CD4-positive, alpha-beta memory T cell (primary cell): ENCODE measurements at regions not wholly inside any gene's neighbourhood (a gene's known extent, or its start where the extent isn't known, plus 50 kb on each side); places are given as distances from the start of the nearest gene placed in this dataset.

Source experiments
- CTCF ChIA-PET: fragments of 350-600 bp; sonication (Branson Sonifier 250); formaldehyde crosslinking; loops from one replicate; lab custom pipeline; 2021; ENCODE audit warnings: inconsistent platforms; ENCODE audit not compliant: partially characterized antibody; lab: Charles Lee
- POLR2A ChIA-PET: fragments of 350-600 bp; sonication (Branson Sonifier 250); formaldehyde crosslinking; loops from one replicate; lab custom pipeline; 2021; ENCODE audit not compliant: partially characterized antibody; lab: Charles Lee
- DNase-seq, 5 donors: peaks; one replicate each; pipeline versions ENCODE4 v3.0.0 to v3.0.0-alpha.2; 2020 to 2022; ENCODE audit warnings: mixed read lengths in 1 of 5
- H3K27ac ChIP-seq: one replicate; pipeline ENCODE4 v1.7.0; 2013; ENCODE audit warnings: low read depth, low read length
- H3K27me3 ChIP-seq: 2 replicates; pipeline ENCODE4 v1.7.0; 2013; ENCODE audit warnings: mild to moderate bottlenecking, low read length, moderate library complexity; ENCODE audit not compliant: insufficient read depth
- H3K36me3 ChIP-seq: 2 replicates; pipeline ENCODE4 v1.7.0; 2013; ENCODE audit warnings: mild to moderate bottlenecking, low read length, moderate library complexity; ENCODE audit not compliant: insufficient read depth
- H3K4me1 ChIP-seq: 2 replicates; pipeline ENCODE4 v1.7.0; 2013; ENCODE audit warnings: mild to moderate bottlenecking, low read length, moderate library complexity; ENCODE audit not compliant: insufficient read depth
- H3K4me3 ChIP-seq, 2 donors: one replicate each; pipeline ENCODE4 v1.7.0; 2013; ENCODE audit warnings: low read length in 2 of 2, mild to moderate bottlenecking in 1 of 2
- H3K9me3 ChIP-seq, 2 donors: one replicate each; pipeline ENCODE4 v1.7.0; 2013; ENCODE audit warnings: low read length in 2 of 2, control low read depth in 1 of 2; ENCODE audit not compliant: control insufficient read depth in 1 of 2
- H3K27ac Mint-ChIP-seq, 7 donors: one replicate each; pipeline ENCODE4 v1.8.0; 2020 to 2021; ENCODE audit warnings: mixed read lengths in 7 of 7, mild to moderate bottlenecking in 6 of 7, inconsistent platforms in 3 of 7, moderate library complexity in 3 of 7
- H3K27me3 Mint-ChIP-seq, 2 donors: one replicate each; pipeline ENCODE4 v1.8.0; 2020 to 2021; ENCODE audit warnings: mixed read lengths in 2 of 2
- H3K36me3 Mint-ChIP-seq, 2 donors: one replicate each; pipeline ENCODE4 v1.8.0; 2020 to 2021; ENCODE audit warnings: mixed read lengths in 2 of 2, inconsistent platforms in 1 of 2, mild to moderate bottlenecking in 1 of 2
- H3K4me1 Mint-ChIP-seq, 4 donors: one replicate each; pipeline ENCODE4 v1.8.0; 2020 to 2021; ENCODE audit warnings: mixed read lengths in 4 of 4, mild to moderate bottlenecking in 1 of 4
- H3K4me3 Mint-ChIP-seq, 8 donors: one replicate each; pipeline ENCODE4 v1.8.0; 2020 to 2021; ENCODE audit warnings: mixed read lengths in 8 of 8, mild to moderate bottlenecking in 7 of 8, moderate library complexity in 6 of 8, inconsistent platforms in 3 of 8
- H3K9me3 Mint-ChIP-seq, 8 donors: one replicate each; pipeline ENCODE4 v1.8.0; 2020 to 2021; ENCODE audit warnings: mixed read lengths in 8 of 8, mild to moderate bottlenecking in 5 of 8, inconsistent platforms in 3 of 8, moderate library complexity in 1 of 8
- intact Hi-C: fragments of 100-400 bp; cut with micrococcal nuclease; formaldehyde crosslinking; loops from one replicate; pipeline ENCODE4 v1.15.1; 2023

DNA sequence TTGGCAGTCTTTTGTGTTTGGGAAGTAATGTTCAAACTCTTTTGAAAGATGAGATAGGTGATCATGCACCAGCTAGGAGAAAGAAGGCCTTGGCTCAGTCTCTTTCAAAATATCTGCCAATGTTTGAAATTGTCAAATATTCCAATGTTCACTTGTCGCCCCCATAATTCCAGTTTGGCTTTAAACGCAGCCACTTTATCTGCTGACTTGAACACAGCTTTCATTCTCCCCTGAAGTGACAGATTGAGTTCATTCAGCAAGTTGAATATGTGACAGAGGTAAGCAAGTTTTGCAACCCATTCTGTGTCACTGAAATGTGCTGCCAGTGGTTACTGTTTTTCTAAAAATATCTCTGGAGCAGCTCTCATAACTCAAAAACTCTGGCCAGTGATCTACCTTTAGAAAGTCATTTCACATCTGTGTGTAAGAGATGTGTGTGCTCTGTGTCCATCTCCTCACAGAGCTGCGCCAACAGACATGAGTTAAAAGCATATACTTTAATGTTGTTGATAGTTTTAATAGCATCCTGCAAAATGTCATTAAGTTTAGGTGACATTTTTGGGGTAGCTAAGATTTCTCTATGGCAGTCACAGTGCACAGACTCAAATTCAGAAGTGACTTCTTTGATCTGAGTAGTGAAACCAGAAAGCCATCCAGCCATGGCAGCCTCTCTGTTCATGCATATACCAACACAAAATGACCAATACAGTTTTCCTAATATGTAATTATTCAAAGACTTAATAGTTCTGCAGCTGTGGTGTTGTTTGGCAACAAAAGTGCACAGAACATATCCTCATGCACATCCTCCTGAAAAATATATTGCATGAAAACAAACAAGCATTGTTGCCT, 614.3 kb upstream of the MIS18BP1 start:
- no peak for DNase-seq
- Mint-ChIP-seq H3K36me3 (no peaks in the 10 kb centered on the region), H3K27me3 (no peaks in the 10 kb centered on the region), H3K4me1 (no peaks in the 10 kb centered on the region), H3K4me3 (no peak overlapping the region), H3K9me3 (peaks cover 4 to 34% (median 15%) of the 10 kb centered on the region in 8 donors), H3K27ac (no peak overlapping the region)
- H3K27ac ChIP-seq = no peak overlapping the region
- H3K36me3 ChIP-seq = no peaks in the 10 kb centered on the region
- H3K4me3 ChIP-seq = no peak overlapping the region
- H3K27me3 ChIP-seq = no peaks in the 10 kb centered on the region
- intact Hi-C loops = no loop called here
- H3K4me1 ChIP-seq = no peaks in the 10 kb centered on the region
- POLR2A ChIA-PET = no interaction called here
- H3K9me3 ChIP-seq = no peaks in the 10 kb centered on the region
- CTCF ChIA-PET = no interaction called here

DNA sequence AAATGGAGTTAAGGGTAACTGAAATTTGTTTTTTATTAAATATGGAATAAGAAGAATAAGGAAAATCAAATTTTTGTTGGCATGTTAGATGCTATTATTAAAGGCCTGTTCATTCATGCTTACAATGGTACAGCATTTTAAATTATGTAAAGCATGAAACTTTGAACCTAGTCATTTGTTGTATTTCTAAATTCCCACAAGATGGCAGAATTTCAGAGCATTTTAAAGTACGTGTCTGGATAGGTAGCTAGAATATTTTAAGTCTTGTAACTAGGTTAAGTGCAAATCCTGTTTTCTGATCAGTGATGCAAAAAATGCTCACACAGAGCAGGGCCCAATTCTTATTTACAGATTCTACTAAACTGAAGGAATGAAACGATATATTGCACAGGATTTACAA, 585.6 kb upstream of the MIS18BP1 start:
- Histone ChIP-seq H3K27me3 (no peaks in the 10 kb centered on the region), H3K9me3 (no peaks in the 10 kb centered on the region), H3K4me3 (no peak overlapping the region), H3K36me3 (no peaks in the 10 kb centered on the region), H3K4me1 (no peaks in the 10 kb centered on the region), H3K27ac (no peak overlapping the region)
- Mint-ChIP-seq H3K4me3 (no peak overlapping the region), H3K27ac (no peak overlapping the region), H3K9me3 (peaks cover 0 to 9% (median 7%) of the 10 kb centered on the region in 8 donors), H3K4me1 (no peaks in the 10 kb centered on the region), H3K36me3 (no peaks in the 10 kb centered on the region), H3K27me3 (no peaks in the 10 kb centered on the region)
- ChIA-PET POLR2A (no interaction called here), CTCF (no interaction called here)
- no peak for DNase-seq
- intact Hi-C loops = no loop called here

DNA sequence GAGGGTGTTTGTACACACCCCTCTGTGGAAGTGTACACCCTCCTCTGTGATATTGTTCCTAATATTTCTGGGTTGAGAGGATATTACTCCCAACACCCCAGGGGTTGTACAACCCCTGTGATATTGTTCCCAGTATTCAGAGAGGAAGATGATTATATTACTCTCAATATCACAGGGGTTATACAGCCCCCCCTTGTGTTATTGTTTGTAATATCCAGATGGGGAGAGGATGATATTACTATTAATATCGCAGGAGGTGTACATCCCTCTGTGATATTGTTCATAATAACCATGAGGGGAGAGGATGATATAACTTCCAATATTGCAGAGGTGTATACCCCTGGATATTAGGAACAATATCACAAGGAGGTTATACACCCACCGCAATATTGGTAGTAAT, 566.1 kb upstream of the MIS18BP1 start:
- no peak overlapping the region for H3K27ac Mint-ChIP-seq
- H3K27me3 Mint-ChIP-seq = no peaks in the 10 kb centered on the region
- no peaks in the 10 kb centered on the region for H3K36me3 Mint-ChIP-seq
- no peak overlapping the region for H3K4me3 ChIP-seq
- H3K4me1 ChIP-seq = no peaks in the 10 kb centered on the region
- DNase-seq = no peak
- ChIA-PET CTCF (no interaction called here), POLR2A (no interaction called here)
- no peaks in the 10 kb centered on the region for H3K36me3 ChIP-seq
- H3K4me3 Mint-ChIP-seq = no peak overlapping the region
- no peaks in the 10 kb centered on the region for H3K27me3 ChIP-seq
- peaks cover 0 to 10% (median 4%) of the 10 kb centered on the region in 8 donors for H3K9me3 Mint-ChIP-seq
- H3K27ac ChIP-seq = no peak overlapping the region
- H3K4me1 Mint-ChIP-seq = no peaks in the 10 kb centered on the region
- no peaks in the 10 kb centered on the region for H3K9me3 ChIP-seq
- intact Hi-C loops = no loop called here

DNA sequence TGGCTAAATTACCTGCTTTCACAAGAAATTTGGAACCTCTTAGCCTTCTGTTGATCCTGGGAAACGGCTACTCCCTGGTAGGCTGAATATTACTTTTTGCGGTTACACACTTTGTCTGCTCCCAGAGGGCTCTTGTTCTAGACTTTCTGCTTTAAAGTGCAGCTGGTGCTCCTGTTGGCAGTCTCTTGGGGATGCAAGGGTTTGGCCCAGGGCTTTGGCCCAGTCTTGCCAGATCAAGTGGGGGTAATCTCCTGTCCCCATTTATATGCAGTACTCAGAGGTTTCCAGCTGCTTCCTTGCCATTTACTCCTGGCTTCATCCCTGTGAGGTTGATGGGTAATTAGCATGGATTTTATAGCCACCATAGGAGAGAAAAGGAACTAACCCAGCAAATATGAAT, 558.2 kb upstream of the MIS18BP1 start:
- no peaks in the 10 kb centered on the region for H3K4me1 Mint-ChIP-seq
- CTCF ChIA-PET = no interaction called here
- H3K36me3 ChIP-seq = no peaks in the 10 kb centered on the region
- DNase-seq = no peak
- H3K4me3 ChIP-seq = no peak overlapping the region
- H3K27me3 ChIP-seq = no peaks in the 10 kb centered on the region
- H3K4me3 Mint-ChIP-seq = no peak overlapping the region
- H3K27me3 Mint-ChIP-seq = no peaks in the 10 kb centered on the region
- H3K9me3 ChIP-seq = no peaks in the 10 kb centered on the region
- POLR2A ChIA-PET = no interaction called here
- H3K4me1 ChIP-seq = no peaks in the 10 kb centered on the region
- peaks cover 0 to 7% (median 2%) of the 10 kb centered on the region in 8 donors for H3K9me3 Mint-ChIP-seq
- no peak overlapping the region for H3K27ac Mint-ChIP-seq
- H3K36me3 Mint-ChIP-seq = no peaks in the 10 kb centered on the region
- H3K27ac ChIP-seq = no peak overlapping the region
- intact Hi-C loops = no loop called here

DNA sequence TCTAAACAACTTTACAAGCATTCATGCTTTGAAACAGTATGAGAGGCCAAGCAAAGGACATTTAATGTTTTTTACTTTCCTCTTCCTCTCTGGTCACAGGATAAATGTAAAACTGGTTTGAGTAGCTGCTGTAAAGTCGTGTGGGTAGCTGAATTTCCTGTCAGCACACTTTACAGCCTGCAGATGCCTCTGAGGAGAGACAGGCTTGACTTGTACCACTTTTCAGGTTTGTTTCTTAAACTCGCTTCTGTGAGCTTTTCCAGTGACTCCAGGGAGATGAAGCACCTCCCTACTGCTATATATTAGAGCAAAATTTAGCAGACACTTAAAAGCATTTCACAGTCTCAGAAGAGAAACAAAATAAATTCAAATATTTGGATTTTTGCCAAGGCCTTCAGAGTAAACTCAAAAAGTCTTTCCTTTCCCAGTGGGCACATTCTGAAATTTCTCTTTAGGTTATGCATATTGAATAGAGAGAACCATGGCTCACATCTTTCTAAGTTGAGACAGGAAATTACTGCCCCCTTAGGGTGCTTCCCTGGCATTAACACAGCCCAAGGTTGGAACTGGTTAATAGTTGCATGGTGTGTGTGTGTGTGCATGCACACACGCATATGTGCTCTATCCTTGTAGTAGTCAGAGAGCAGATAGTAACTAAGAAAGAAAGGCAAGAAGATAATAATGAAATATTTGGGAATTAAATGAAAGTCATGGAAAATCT, 557.3 kb upstream of the MIS18BP1 start:
- no peaks in the 10 kb centered on the region for H3K36me3 ChIP-seq
- ChIA-PET POLR2A (no interaction called here), CTCF (no interaction called here)
- H3K4me1 ChIP-seq = no peaks in the 10 kb centered on the region
- no peak overlapping the region for H3K27ac ChIP-seq
- no peaks in the 10 kb centered on the region for H3K9me3 ChIP-seq
- no peak for DNase-seq
- no peaks in the 10 kb centered on the region for H3K36me3 Mint-ChIP-seq
- no peaks in the 10 kb centered on the region for H3K4me1 Mint-ChIP-seq
- peaks cover 0 to 7% (median 2%) of the 10 kb centered on the region in 8 donors for H3K9me3 Mint-ChIP-seq
- H3K4me3 ChIP-seq = no peak overlapping the region
- intact Hi-C loops = no loop called here
- H3K4me3 Mint-ChIP-seq = no peak overlapping the region
- no peak overlapping the region for H3K27ac Mint-ChIP-seq
- H3K27me3 ChIP-seq = no peaks in the 10 kb centered on the region
- no peaks in the 10 kb centered on the region for H3K27me3 Mint-ChIP-seq

DNA sequence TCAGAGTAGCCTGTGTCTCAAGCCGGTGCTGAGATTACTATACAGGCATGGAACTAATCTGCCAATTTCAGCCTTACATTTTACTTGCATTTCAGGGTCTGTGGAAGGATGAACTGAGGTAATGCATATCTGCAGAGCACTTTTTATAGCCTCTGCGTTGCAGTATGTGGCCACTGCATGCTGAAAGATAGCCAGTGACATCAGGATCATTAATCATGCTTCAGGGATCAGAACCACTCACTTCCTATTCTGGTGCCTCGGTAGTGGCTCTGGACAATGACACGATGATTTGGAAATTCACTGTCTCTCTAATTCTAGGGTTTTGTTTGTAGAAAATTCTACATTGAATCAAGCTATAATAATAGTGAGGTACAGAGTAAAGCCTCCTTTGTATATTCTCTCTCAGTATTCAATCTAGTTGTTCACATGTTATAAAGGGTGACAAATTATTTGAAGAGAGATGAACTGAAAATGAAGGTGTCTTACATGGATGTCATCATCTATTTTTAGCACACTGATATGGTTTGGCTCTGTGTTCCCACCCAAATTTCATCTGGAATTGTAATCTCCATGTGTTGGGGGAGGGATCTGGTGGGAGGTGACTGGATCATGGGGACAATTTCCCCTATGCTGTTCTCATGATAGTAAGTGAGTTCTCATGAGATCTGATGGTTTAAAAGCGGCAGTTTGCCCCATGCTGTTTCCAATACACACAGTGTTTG, 554.3 kb upstream of the MIS18BP1 start:
- H3K9me3 Mint-ChIP-seq = peaks cover 0 to 4% (median under 1%) of the 10 kb centered on the region in 8 donors
- ChIA-PET POLR2A (no interaction called here), CTCF (no interaction called here)
- H3K4me1 Mint-ChIP-seq = no peaks in the 10 kb centered on the region
- H3K4me1 ChIP-seq = no peaks in the 10 kb centered on the region
- no peak for DNase-seq
- no peaks in the 10 kb centered on the region for H3K27me3 Mint-ChIP-seq
- H3K9me3 ChIP-seq = no peaks in the 10 kb centered on the region
- no peaks in the 10 kb centered on the region for H3K36me3 Mint-ChIP-seq
- H3K27me3 ChIP-seq = no peaks in the 10 kb centered on the region
- H3K27ac Mint-ChIP-seq = no peak overlapping the region
- H3K4me3 Mint-ChIP-seq = no peak overlapping the region
- H3K4me3 ChIP-seq = no peak overlapping the region
- H3K27ac ChIP-seq = no peak overlapping the region
- H3K36me3 ChIP-seq = no peaks in the 10 kb centered on the region
- intact Hi-C loops = no loop called here

DNA sequence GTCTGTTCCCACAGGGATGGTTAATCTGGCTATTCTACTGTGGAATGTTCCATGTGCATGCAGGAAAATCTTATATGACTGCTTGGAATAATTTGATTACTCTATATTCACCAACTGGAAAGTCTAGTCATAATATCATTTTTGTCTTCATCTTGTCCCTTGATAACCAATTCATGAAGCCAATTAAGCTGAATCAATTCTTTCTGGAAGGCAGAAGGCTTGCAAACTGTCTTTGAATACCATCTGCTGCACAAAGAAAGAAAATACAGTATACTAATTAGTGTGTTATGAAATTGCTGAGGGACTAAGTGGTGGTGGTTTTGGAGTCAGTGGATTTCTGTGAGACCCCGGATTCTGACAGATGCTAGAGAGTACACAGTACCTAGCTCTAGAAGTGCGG, 546.5 kb upstream of the MIS18BP1 start:
- ChIA-PET POLR2A (no interaction called here), CTCF (no interaction called here)
- intact Hi-C loops = no loop called here
- Mint-ChIP-seq H3K27me3 (no peaks in the 10 kb centered on the region), H3K4me1 (no peaks in the 10 kb centered on the region), H3K36me3 (no peaks in the 10 kb centered on the region), H3K9me3 (peaks cover 0 to 7% (median 3%) of the 10 kb centered on the region in 8 donors), H3K4me3 (no peak overlapping the region), H3K27ac (no peak overlapping the region)
- no peak for DNase-seq
- no peaks in the 10 kb centered on the region for H3K4me1 ChIP-seq
- H3K27ac ChIP-seq = no peak overlapping the region
- H3K4me3 ChIP-seq = no peak overlapping the region
- no peaks in the 10 kb centered on the region for H3K27me3 ChIP-seq
- no peaks in the 10 kb centered on the region for H3K36me3 ChIP-seq
- no peaks in the 10 kb centered on the region for H3K9me3 ChIP-seq
